ENCODE measurements at regions not wholly inside any gene's neighbourhood (a gene's known extent, or its start where the extent isn't known, plus 50 kb on each side); places are given as distances from the start of the nearest gene placed in this dataset.

DNA sequence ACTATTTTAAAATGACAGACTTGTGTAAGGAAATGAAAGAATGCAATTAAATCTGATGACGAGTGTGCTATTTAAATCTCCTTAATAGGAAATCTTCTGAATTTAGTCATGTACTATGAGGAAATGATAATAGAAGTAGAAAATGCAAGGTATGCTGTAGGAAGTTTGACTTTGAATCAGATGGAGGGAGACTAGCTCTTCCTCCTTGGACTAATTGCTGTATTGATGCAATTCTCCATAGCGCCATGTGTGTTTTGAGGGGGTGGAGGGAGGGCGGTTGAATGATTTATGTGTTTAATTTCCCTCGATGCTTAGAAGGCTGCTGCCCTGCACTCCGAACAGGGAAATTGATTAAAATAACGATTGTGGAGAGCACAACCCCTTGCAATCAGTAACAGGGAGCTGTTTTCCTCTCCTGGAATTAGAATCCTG, 179.0 kb upstream of the PRNP start:
- ChIA-PET POLR2A (no interaction called here), CTCF (interaction anchor here (1.0 to 1.3 kb wide), 2 partner anchors 14 to 15 kb away, joined by 3 read pairs; no protein-coding TSS in a partner anchor)
- peak in 1 of 2 experiments; percentile 59; a peak in 3 of 6 replicates for ATAC-seq
- TF ChIP-seq CEBPB (IDR thresholded peaks at IDR 0.05), result no peak
- 39% methylated on average over 6 of the region's 6 CpGs for WGBS (ENCODE audit: missing lambda C conversion rate)
- Histone ChIP-seq H3K9me3 (peaks cover 7% of the 10 kb centered on the region; the same call in 2 of the 3 replicates), H3K4me1 (peaks cover 10% of the 10 kb centered on the region), H3K4me2 (no peak overlapping the region), H3K27ac (peak overlapping the region in 1 of 2 experiments; percentile 37; a peak in 2 of 6 replicates), H3K4me3 (no peak overlapping the region)
- DNase-seq (ENCODE audit: low read depth in 1 of 2, low spot score in 1 of 2), result peak in 1 of 2 experiments; percentile 46
- peak; percentile 85 for FAIRE-seq

DNA sequence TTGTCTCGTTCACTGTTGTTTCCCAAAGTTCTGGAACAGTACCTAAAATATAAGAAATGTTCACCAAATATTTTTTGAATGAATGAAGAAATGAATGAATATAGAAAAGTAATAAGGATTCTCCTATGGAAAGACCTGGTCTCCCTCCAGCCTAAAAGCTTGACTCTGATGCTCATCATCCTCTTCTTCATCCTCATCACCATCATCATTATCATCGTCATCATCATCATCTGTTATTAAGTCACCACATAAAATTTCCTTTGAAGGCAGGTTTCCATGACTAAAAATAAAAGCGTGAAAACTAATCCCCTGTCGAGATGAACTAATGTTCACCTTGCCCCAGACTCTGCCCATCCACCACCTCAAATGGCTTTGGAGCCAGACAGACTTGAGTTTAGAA, 181.4 kb upstream of the PRNP start:
- peaks cover 7% of the 10 kb centered on the region; the same call in 1 of the 3 replicates for H3K4me1 ChIP-seq
- H3K27ac ChIP-seq, result no peak overlapping the region
- POLR2A ChIA-PET, result no interaction called here
- ATAC-seq (no peak), DNase-seq (ENCODE audit: low read depth in 1 of 2, low spot score in 1 of 2) (no peak), FAIRE-seq (no peak)
- no peak overlapping the region for H3K4me2 ChIP-seq
- no peak overlapping the region for H3K4me3 ChIP-seq
- WGBS (ENCODE audit: missing lambda C conversion rate), result 57% methylated on average over 4 of the region's 4 CpGs
- CTCF ChIA-PET, result no interaction called here
- TF ChIP-seq, protein P1, sequence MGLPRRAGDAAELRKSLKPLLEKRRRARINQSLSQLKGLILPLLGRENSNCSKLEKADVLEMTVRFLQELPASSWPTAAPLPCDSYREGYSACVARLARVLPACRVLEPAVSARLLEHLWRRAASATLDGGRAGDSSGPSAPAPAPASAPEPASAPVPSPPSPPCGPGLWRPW (IDR thresholded peaks at IDR 0.05), result no peak
- TF ChIP-seq PHF8 (IDR thresholded peaks at IDR 0.05; ENCODE audit: borderline replicate concordance, low read depth), result no peak
- TF ChIP-seq POLR2A (IDR thresholded peaks at IDR 0.05; ENCODE audit: low read length), result no peak
- no peak for TF ChIP-seq NFE2L2 (conservative IDR thresholded peaks at IDR 0.05; ENCODE audit: low read length)
- TF ChIP-seq, protein P2, sequence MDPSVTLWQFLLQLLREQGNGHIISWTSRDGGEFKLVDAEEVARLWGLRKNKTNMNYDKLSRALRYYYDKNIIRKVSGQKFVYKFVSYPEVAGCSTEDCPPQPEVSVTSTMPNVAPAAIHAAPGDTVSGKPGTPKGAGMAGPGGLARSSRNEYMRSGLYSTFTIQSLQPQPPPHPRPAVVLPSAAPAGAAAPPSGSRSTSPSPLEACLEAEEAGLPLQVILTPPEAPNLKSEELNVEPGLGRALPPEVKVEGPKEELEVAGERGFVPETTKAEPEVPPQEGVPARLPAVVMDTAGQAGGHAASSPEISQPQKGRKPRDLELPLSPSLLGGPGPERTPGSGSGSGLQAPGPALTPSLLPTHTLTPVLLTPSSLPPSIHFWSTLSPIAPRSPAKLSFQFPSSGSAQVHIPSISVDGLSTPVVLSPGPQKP (IDR thresholded peaks at IDR 0.05; ENCODE audit: low read depth, low read length), result no peak
- H3K9me3 ChIP-seq, result peaks cover 15% of the 10 kb centered on the region; the same call in 2 of the 3 replicates

DNA sequence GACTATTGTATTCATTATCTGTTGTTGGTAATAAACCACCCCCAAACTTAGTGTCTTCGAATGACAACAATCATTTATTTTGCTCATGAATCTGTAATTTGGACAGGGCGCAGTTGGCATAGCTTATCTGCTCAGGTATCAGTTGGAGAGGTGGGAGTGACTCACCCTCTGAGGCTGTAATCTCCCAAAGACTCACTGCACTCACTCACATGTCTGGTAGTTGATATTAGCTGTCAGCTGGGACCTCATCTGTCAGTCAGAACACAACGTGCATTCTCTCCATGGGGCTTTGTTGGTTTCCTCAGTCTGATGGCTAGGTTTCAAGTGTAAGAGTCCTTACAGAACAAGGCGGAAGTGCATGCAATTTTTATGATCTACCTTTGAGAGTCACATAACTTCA, 183.5 kb upstream of the PRNP start:
- H3K4me1 ChIP-seq, result peaks cover 7% of the 10 kb centered on the region; the same call in 1 of the 3 replicates
- CTCF ChIA-PET, result no interaction called here
- DNase-seq (ENCODE audit: low read depth in 1 of 2, low spot score in 1 of 2) (no peak), ATAC-seq (no peak), FAIRE-seq (no peak)
- POLR2A ChIA-PET, result no interaction called here
- 0 out of 3 replicates have a peak, but pooled peaks cover 10% of the 10 kb centered on the region for H3K9me3 ChIP-seq
- no peak overlapping the region for H3K4me2 ChIP-seq
- 51% methylated on average over 4 of the region's 4 CpGs for WGBS (ENCODE audit: missing lambda C conversion rate)
- H3K27ac ChIP-seq, result no peak overlapping the region
- no peak for TF ChIP-seq EHMT2 (IDR thresholded peaks at IDR 0.05; ENCODE audit: low read depth)
- TF ChIP-seq PHF8 (IDR thresholded peaks at IDR 0.05; ENCODE audit: borderline replicate concordance, low read depth), result no peak
- TF ChIP-seq, protein P3, sequence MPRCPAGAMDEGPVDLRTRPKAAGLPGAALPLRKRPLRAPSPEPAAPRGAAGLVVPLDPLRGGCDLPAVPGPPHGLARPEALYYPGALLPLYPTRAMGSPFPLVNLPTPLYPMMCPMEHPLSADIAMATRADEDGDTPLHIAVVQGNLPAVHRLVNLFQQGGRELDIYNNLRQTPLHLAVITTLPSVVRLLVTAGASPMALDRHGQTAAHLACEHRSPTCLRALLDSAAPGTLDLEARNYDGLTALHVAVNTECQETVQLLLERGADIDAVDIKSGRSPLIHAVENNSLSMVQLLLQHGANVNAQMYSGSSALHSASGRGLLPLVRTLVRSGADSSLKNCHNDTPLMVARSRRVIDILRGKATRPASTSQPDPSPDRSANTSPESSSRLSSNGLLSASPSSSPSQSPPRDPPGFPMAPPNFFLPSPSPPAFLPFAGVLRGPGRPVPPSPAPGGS (IDR thresholded peaks at IDR 0.05), result no peak
- TF ChIP-seq ZNF302 (CRISPR knock-in tag; IDR thresholded peaks at IDR 0.05), result no peak
- TF ChIP-seq JUN (IDR thresholded peaks at IDR 0.05), result no peak
- no peak for TF ChIP-seq CHD2 (IDR thresholded peaks at IDR 0.05; ENCODE audit: low read length, partially characterized antibody)
- no peak for TF ChIP-seq ZSCAN20 (CRISPR knock-in tag; IDR thresholded peaks at IDR 0.05)
- no peak for TF ChIP-seq HDAC2 (IDR thresholded peaks at IDR 0.05)
- TF ChIP-seq, protein P2 (IDR thresholded peaks at IDR 0.05; ENCODE audit: low read depth, low read length), result no peak
- no peak for TF ChIP-seq ZC3H11A (IDR thresholded peaks at IDR 0.05)
- no peak for TF ChIP-seq GATA3 (IDR thresholded peaks at IDR 0.05; ENCODE audit: borderline replicate concordance)
- no peak for TF ChIP-seq NPAS2 (CRISPR knock-in tag; IDR thresholded peaks at IDR 0.05; ENCODE audit: borderline replicate concordance)
- no peak overlapping the region for H3K4me3 ChIP-seq

DNA sequence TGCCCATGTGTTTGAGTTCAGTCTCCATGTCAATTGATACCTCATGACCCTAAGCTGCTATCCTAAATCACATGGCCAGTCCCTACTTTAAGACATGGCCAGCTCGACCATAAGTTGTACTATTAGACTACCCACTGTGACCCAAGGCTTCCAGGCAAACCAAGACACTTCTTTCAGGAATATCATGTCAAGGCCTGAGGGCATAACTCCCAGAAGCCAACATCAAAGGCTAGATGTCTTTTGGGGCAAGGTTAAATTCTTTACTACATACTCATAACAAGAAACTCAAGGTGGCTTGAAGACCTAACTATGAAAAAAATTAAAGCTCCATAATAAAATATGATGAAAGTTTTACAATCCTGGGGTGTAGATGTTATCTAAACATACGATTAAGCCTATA, 192.9 kb upstream of the PRNP start:
- TF ChIP-seq RAD21 (conservative IDR thresholded peaks at IDR 0.05 in 1 of 2, IDR thresholded peaks at IDR 0.05 in 1 of 2) (no peak), PHF8 (IDR thresholded peaks at IDR 0.05; ENCODE audit: borderline replicate concordance, low read depth) (no peak), NFE2L2 (conservative IDR thresholded peaks at IDR 0.05; ENCODE audit: low read length) (no peak)
- TF ChIP-seq, protein P4, sequence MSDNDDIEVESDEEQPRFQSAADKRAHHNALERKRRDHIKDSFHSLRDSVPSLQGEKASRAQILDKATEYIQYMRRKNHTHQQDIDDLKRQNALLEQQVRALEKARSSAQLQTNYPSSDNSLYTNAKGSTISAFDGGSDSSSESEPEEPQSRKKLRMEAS (IDR thresholded peaks at IDR 0.05), result no peak
- ChIA-PET POLR2A (no interaction called here), CTCF (interaction anchor here (0.9 to 1.9 kb wide), 5 partner anchors 11 to 84 kb away, joined by 3 to 5 read pairs (median 4); no protein-coding TSS in a partner anchor)
- H3K27ac ChIP-seq, result no peak overlapping the region
- peaks cover 3% of the 10 kb centered on the region; the same call in 1 of the 3 replicates for H3K9me3 ChIP-seq
- H3K4me3 ChIP-seq, result no peak overlapping the region
- DNase-seq (ENCODE audit: low read depth in 1 of 2, low spot score in 1 of 2), result no peak
- 0 out of 3 replicates have a peak, but pooled peaks cover 3% of the 10 kb centered on the region for H3K4me1 ChIP-seq
- FAIRE-seq, result no peak
- WGBS (ENCODE audit: missing lambda C conversion rate), result 39% methylated on average over 2 of the region's 2 CpGs
- H3K4me2 ChIP-seq, result no peak overlapping the region
- ATAC-seq, result no peak

Measured in A549 (cell line).